Uterus (tissue), 3 donors: ENCODE measurements at regions not wholly inside any gene's neighbourhood (a gene's known extent, or its start where the extent isn't known, plus 50 kb on each side); places are given as distances from the start of the nearest gene placed in this dataset.

Source experiments
- DNase-seq, 2 donors: peaks; one replicate each; pipeline ENCODE4 v3.0.0-alpha.2; 2019 to 2020
- H3K27ac ChIP-seq, 2 donors: fragments of 200-600 bp; sonication (generic); 1 replicate in 1 of 2; 2 replicates in 1 of 2; pipeline ENCODE4 v1.5.1; 2016 to 2018
- H3K27me3 ChIP-seq, 2 donors: fragments of 200-600 bp; sonication (generic); one replicate each; pipeline ENCODE4 v1.5.1; 2018 to 2019; ENCODE audit warnings: control low read depth in 1 of 2
- H3K36me3 ChIP-seq, 2 donors: fragments of 200-600 bp; sonication (generic); one replicate each; pipeline ENCODE4 v1.5.1; 2019; ENCODE audit warnings: control low read depth in 1 of 2
- H3K4me1 ChIP-seq, 2 donors: fragments of 200-600 bp; sonication (generic); one replicate each; pipeline ENCODE4 v1.5.1; 2018 to 2019; ENCODE audit warnings: control low read depth in 1 of 2
- H3K4me3 ChIP-seq, 2 donors: fragments of 200-600 bp; sonication (generic); 1 replicate in 1 of 2; 2 replicates in 1 of 2; pipeline ENCODE4 v1.5.1; 2018 to 2019; ENCODE audit warnings: mild to moderate bottlenecking in 1 of 2
- H3K9me3 ChIP-seq, 2 donors: fragments of 200-600 bp; sonication (generic); one replicate each; pipeline ENCODE4 v1.5.1; 2019; ENCODE audit warnings: control low read depth in 1 of 2
- CTCF ChIP-seq, 4 experiments: fragments of 200-600 bp in 2 of 4; fragments of 450-650 bp in 2 of 4; sonication (generic) in 2 of 4; IDR thresholded peaks; one replicate each; pipeline ENCODE4 v1.5.1; 2016 to 2019; ENCODE audit warnings: antibody characterized with exemption in 4 of 4, mild to moderate bottlenecking in 2 of 4, moderate library complexity in 1 of 4
- POLR2A ChIP-seq, 2 donors: fragments of 450-650 bp; IDR thresholded peaks; one replicate each; pipeline ENCODE4 v1.6.1; 2016; ENCODE audit warnings: antibody characterized with exemption in 2 of 2, mild to moderate bottlenecking in 1 of 2, moderate library complexity in 1 of 2
- intact Hi-C: fragments of 100-400 bp; cut with DNase I; formaldehyde crosslinking; loops from one replicate; pipeline ENCODE4 v1.15.1; 2023; ENCODE audit warnings: low total_unique reads
- donor health status: DM: yes; HTN: yes; CAD: no.

- Histone ChIP-seq H3K4me3 (no peak overlapping the region), H3K4me1 (peaks cover 0 to 8% of the 10 kb centered on the region in 2 donors), H3K9me3 (no peaks in the 10 kb centered on the region), H3K27ac (no peak overlapping the region), H3K27me3 (no peaks in the 10 kb centered on the region), H3K36me3 (no peaks in the 10 kb centered on the region)
- TF ChIP-seq POLR2A (IDR thresholded peaks at IDR 0.05) (no peak), CTCF (IDR thresholded peaks at IDR 0.05) (no peak)
- intact Hi-C loops = no loop called here
- no peak for DNase-seq
Observed at GRCh38 chr9:91145496-91145895, 216.2 kb downstream of the AUH start.

DNA sequence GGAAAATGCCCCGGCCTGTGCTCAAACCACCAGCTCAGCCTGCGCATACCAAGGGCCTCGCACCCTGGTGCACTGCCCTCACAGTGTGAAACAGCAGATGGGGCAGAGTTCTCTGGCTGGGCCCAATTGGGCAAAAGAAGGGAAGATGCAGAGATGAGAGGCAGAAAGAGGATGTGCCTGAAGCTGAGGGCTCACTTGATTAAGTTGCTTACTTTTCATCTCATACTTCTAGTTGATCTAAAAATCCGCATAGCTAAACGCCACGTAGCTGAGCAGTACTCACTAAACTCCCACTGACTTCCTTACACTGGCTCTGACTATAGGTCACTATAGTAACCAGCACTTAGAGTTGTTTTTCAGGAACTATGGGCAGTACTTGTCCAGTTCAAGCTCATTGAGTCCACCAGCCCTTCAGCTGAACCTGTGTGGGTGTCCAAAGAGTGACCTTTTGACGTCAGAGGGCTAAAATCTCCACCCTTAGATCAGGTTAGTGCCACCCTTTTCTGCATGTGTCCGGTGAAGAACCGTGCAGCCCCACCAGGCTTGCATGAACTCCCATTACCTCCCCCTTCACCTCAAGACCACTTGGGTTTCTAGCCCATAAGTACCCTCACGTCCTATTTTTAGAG is 215.2 kb downstream of the AUH start:
- Histone ChIP-seq H3K36me3 (no peaks in the 10 kb centered on the region), H3K27me3 (no peaks in the 10 kb centered on the region), H3K4me1 (peaks cover 0 to under 1% of the 10 kb centered on the region in 2 donors), H3K9me3 (no peaks in the 10 kb centered on the region), H3K27ac (no peak overlapping the region), H3K4me3 (no peak overlapping the region)
- TF ChIP-seq POLR2A (IDR thresholded peaks at IDR 0.05) (no peak), CTCF (IDR thresholded peaks at IDR 0.05) (no peak)
- no peak for DNase-seq
- intact Hi-C loops = no loop called here

DNA sequence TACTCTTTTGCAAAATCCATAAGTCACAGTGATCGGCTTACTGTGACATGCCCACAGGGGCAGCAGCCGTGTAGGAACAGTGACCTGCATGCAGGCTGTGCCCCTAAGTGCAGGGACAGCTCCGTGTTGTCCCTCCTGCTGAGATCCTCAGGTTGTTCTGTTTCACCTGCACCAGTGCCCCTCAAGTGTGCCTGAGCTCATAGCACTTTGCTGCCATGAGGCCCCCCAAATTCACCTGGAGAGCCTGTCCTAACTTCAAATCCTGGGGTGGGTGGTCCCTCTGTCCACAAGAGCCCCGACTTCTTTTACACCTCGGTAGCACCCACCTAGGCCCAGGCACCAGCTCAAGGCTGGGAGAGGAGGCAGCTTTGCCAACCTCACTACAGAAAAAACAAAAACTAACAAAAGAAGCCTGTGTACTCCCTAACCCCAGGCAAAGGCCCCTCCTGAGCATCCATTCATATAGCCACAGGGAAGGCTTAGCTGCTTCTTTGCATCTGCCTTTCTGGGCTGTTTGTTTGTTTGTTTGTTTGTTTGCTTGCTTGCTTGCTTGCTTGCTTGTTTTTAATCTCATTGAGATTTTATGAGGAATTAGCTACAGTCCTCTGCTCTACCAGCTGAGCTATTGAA is 214.5 kb downstream of the AUH start:
- no peaks in the 10 kb centered on the region for H3K4me1 ChIP-seq
- H3K4me3 ChIP-seq = no peak overlapping the region
- no peaks in the 10 kb centered on the region for H3K36me3 ChIP-seq
- H3K9me3 ChIP-seq = no peaks in the 10 kb centered on the region
- intact Hi-C loops = no loop called here
- DNase-seq = no peak
- TF ChIP-seq CTCF (IDR thresholded peaks at IDR 0.05) (no peak), POLR2A (IDR thresholded peaks at IDR 0.05) (no peak)
- H3K27me3 ChIP-seq = no peaks in the 10 kb centered on the region
- no peak overlapping the region for H3K27ac ChIP-seq

DNA sequence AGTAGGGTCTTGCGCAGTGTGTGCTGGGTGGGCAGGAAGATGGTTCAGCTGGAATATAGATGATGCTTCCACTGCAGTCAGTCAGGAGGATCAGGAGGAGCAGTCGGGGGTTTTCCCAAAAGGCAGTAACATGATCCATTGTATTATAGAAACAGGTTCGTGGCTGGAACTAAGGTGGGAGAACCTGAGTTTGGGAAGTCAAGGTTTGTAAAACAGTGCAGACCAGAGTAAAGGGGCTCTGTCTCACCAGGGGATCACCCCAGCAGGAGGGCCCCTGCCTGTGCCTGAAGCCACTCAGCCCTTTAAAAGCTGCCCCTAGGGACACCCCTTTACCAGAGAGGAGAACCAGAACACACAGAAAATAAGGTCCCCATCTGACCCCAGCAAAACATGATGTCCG is 213.4 kb downstream of the AUH start:
- Histone ChIP-seq H3K4me3 (no peak overlapping the region), H3K9me3 (no peaks in the 10 kb centered on the region), H3K27ac (no peak overlapping the region), H3K36me3 (no peaks in the 10 kb centered on the region), H3K27me3 (no peaks in the 10 kb centered on the region), H3K4me1 (no peaks in the 10 kb centered on the region)
- intact Hi-C loops = no loop called here
- no peak for DNase-seq
- TF ChIP-seq POLR2A (IDR thresholded peaks at IDR 0.05) (no peak), CTCF (IDR thresholded peaks at IDR 0.05) (no peak)

DNA sequence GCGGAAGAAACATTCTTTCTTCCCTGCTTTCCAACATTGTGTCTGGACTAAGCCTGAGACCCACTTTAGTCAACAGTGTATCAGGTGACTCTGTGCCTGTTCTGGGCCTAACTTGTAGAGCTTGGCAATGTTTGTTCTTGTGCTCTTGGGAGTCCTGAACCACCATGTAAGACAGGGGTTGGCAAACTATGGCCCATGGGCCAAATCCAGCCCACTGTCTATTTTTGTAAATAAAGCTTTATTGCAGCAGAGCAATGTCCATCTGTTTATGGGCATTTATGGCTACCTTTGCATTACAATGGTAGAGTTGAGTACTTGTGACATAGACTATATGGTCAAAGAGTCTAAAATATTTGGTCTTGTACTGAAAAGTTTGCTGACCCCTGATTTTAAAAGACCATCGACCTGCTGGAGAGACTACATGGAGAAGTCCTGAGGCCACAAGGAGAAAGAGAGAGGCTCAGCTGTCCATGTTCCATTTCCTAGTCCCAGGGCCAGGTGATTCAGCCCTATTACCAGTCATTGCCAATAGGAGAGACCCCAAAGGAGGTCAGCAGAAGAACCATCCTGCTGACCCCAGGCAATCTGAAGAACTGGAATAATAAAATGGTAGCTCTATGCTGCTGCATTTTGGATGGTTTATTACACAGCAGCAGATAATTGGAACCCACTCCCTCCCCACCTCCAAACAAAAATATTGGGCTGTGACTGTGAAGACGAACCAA is 211.3 kb downstream of the AUH start:
- Histone ChIP-seq H3K9me3 (no peaks in the 10 kb centered on the region), H3K27ac (peak overlapping the region; percentile 70 to 71), H3K27me3 (no peaks in the 10 kb centered on the region), H3K36me3 (no peaks in the 10 kb centered on the region), H3K4me3 (no peak overlapping the region), H3K4me1 (no peaks in the 10 kb centered on the region)
- intact Hi-C loops = no loop called here
- no peak for DNase-seq
- TF ChIP-seq POLR2A (IDR thresholded peaks at IDR 0.05) = no peak
- no peak for TF ChIP-seq CTCF (IDR thresholded peaks at IDR 0.05)
